GM06990 (cell line): ENCODE measurements at regions not wholly inside any gene's neighbourhood (a gene's known extent, or its start where the extent isn't known, plus 50 kb on each side); places are given as distances from the start of the nearest gene placed in this dataset.

Experiments used
- DNase-seq: peaks from one replicate; pipeline ENCODE4 v3.0.0-alpha.2; 2011; ENCODE audit not compliant: insufficient read length; ENCODE audit errors: extremely low read depth
- H3K27me3 ChIP-seq: replicated peaks from 2 replicates; pipeline ENCODE4 v1.6.0; 2011; ENCODE audit warnings: low read length; ENCODE audit not compliant: control insufficient read depth, insufficient read depth
- H3K36me3 ChIP-seq: 2 replicates; pipeline ENCODE4 v1.5.1; 2011; ENCODE audit warnings: low read length; ENCODE audit not compliant: control insufficient read depth, insufficient read depth
- H3K4me3 ChIP-seq: replicated peaks from 2 replicates; pipeline ENCODE4 v1.5.1; 2011; ENCODE audit warnings: low read depth, mild to moderate bottlenecking, control low read depth, low read length
- TF ChIP-seq, protein P1 (sequence below): IDR thresholded peaks from 2 replicates; pipeline ENCODE4 v1.5.1; 2011; ENCODE audit warnings: low read length, control low read depth, mild to moderate bottlenecking, inconsistent platforms; ENCODE audit not compliant: insufficient read depth, poor library complexity, severe bottlenecking

DNA sequence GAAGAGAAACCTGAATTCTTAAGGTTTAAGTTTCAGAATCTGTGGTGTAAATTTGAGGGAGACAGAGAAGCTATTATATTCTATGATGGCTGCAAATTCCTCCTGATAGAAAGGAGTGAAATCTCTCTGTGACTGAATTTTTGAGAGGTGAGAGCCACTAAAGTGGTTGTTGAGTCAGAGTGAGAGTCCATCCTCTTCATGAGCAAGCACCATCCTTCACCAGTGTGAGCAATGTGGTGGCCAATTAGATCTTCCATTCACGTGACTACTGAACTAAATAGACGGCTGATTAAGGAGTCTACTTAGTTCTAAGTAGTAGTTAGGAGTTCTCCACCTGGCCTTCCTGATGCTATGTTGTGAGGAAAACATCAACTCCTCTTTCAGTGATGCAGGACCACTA, 147.8 kb upstream of the CCNH start:
- H3K27me3 ChIP-seq, result no peaks in the 10 kb centered on the region
- DNase-seq, result no peak
- H3K36me3 ChIP-seq, result no peaks in the 10 kb centered on the region
- H3K4me3 ChIP-seq, result no peak overlapping the region
- TF ChIP-seq, protein P1, sequence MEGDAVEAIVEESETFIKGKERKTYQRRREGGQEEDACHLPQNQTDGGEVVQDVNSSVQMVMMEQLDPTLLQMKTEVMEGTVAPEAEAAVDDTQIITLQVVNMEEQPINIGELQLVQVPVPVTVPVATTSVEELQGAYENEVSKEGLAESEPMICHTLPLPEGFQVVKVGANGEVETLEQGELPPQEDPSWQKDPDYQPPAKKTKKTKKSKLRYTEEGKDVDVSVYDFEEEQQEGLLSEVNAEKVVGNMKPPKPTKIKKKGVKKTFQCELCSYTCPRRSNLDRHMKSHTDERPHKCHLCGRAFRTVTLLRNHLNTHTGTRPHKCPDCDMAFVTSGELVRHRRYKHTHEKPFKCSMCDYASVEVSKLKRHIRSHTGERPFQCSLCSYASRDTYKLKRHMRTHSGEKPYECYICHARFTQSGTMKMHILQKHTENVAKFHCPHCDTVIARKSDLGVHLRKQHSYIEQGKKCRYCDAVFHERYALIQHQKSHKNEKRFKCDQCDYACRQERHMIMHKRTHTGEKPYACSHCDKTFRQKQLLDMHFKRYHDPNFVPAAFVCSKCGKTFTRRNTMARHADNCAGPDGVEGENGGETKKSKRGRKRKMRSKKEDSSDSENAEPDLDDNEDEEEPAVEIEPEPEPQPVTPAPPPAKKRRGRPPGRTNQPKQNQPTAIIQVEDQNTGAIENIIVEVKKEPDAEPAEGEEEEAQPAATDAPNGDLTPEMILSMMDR, result no peak

DNA sequence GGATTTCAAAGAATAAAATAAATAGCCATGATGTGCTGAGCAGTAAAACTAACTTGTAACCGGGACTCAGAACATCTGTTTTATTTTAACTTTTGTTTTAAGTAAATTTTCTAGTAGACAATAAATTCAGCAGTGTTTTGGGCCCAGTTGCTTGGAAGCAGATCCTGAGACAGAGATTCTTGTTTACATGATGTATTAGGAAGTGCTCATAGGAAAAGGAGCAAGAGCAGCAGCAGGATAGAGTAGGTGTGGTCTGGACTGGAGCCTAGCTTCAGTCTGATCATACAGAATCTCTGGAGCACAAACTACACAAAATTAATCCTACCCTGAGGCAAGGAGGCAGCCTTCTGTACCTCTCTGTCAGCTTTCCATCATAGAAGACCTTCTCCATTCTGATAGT, 139.2 kb upstream of the CCNH start:
- DNase-seq, result no peak
- TF ChIP-seq, protein P1, result no peak
- H3K27me3 ChIP-seq, result no peaks in the 10 kb centered on the region
- no peaks in the 10 kb centered on the region for H3K36me3 ChIP-seq
- H3K4me3 ChIP-seq, result no peak overlapping the region

DNA sequence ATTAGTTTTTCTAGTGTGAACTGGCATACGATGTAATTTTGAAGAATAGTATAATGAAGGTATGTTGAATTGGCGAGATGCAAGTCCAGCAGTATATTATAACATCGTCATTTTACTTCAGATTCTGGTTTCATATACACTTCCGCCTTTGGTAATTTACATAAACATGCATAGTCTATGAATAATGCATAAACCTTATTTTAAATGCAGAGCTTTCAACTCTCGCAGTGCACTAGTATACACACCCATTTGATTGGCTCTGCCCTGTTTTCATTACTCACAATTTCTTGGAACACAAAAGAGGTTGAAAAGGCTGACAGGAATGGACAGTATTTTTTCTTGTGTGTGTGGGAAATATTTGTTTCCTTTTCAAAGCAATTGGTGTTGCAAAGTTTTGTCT, 128.9 kb upstream of the CCNH start:
- no peaks in the 10 kb centered on the region for H3K27me3 ChIP-seq
- TF ChIP-seq, protein P1, result no peak
- no peaks in the 10 kb centered on the region for H3K36me3 ChIP-seq
- H3K4me3 ChIP-seq, result no peak overlapping the region
- DNase-seq, result no peak

DNA sequence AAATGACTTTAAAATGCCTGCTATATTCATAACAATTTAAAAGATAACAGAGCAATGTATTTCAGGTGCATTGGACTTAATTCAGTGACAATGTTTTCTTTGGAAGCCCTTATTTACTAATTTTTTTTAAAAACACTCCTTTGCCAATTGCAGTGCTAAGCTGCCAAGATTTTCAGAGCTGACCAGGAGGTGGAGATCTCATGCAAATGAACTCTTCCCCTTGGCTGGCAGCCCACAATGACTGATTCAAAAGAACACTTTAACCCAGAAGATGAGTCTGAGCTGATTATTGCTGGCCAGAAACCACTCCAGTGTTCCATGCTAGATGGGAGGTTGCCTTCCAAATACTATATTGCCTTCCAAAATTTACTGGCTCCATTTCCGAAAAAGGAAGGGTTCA, 128.3 kb upstream of the CCNH start:
- DNase-seq, result no peak

DNA sequence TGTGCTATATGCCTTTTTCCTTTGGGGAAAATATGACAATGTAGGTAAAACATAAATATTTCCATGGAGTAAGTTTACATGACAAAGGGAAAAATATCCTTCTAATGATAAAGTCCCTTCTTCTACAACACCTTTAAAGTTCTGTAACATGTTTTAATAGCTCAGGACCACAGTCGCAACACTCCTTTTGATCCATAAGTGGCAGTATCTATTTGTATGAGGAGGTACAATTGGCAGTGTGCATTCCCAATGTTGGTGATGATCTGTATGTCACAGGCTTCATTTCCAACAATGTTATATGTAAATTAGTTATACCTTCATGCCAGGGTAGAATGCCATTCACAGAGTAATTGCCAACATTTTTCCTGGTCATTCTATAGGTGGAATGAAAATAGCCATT, 127.1 kb upstream of the CCNH start:
- Histone ChIP-seq H3K4me3 (no peak overlapping the region), H3K36me3 (no peaks in the 10 kb centered on the region), H3K27me3 (no peaks in the 10 kb centered on the region)
- TF ChIP-seq, protein P1, result no peak
- no peak for DNase-seq

More for the DNA sequence above, 128.3 kb upstream of the CCNH start:
- no peaks in the 10 kb centered on the region for H3K27me3 ChIP-seq
- H3K4me3 ChIP-seq, result no peak overlapping the region
- TF ChIP-seq, protein P1, result no peak
- no peaks in the 10 kb centered on the region for H3K36me3 ChIP-seq

DNA sequence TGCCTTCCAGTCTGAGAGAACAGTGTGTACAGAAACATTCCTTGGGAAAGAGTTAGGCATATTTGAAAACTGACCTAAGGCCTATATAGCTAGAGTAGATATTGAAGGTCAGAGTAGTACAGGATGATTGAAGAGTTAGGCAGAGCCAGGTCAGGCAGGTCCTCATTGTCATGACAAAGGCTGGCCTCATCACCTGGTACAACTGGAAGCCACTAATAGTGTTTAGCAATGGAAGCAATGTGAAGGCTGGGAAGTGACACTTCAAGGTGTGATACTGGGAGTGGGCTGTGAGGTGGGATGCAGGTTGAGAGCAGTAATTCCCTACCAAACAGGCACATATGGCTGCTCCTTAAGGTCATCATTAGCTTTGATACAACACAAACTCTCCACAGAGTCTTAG, 123.6 kb upstream of the CCNH start:
- DNase-seq, result no peak
- Histone ChIP-seq H3K4me3 (no peak overlapping the region), H3K27me3 (no peaks in the 10 kb centered on the region), H3K36me3 (no peaks in the 10 kb centered on the region)
- TF ChIP-seq, protein P1, result no peak
